GM12878 (cell line): ENCODE measurements at regions not wholly inside any gene's neighbourhood (a gene's known extent, or its start where the extent isn't known, plus 50 kb on each side); places are given as distances from the start of the nearest gene placed in this dataset.

Experiments used
- ATAC-seq: fragments of 200-7000 bp; cut with Tn5 transposase; 3 replicates; pipeline ENCODE4 v1.9.1; 2020; ENCODE audit warnings: mild to moderate bottlenecking, moderate library complexity
- BruUV-seq: library from RNA; stranded (reverse); fragments of 400-500 nt; replicated peaks from 2 replicates; lab custom pipeline; 2021; lab: Mats Ljungman, UMichigan
- CTCF ChIA-PET: fragments of 300-600 bp; sonication (Branson Sonifier 250); formaldehyde crosslinking; extraction: SDS; loops from one replicate; lab custom pipeline; 2021; ENCODE audit warnings: inconsistent platforms; lab: Yijun Ruan, JAX
- POLR2A ChIA-PET: fragments of 350-600 bp; formaldehyde crosslinking; extraction: SDS; loops from one replicate; lab custom pipeline; 2021; ENCODE audit warnings: inconsistent platforms; lab: Charles Lee
- RAD21 ChIA-PET: fragments of 300-600 bp; sonication (Branson Sonifier 250); formaldehyde crosslinking; loops from one replicate; lab custom pipeline; 2023; ENCODE audit warnings: antibody characterized with exemption; ENCODE audit not compliant: unreplicated experiment; lab: Charles Lee
- SMC1A ChIA-PET: fragments of 300-600 bp; sonication (Branson Sonifier 250); formaldehyde crosslinking; loops from one replicate; lab custom pipeline; 2023; ENCODE audit not compliant: unreplicated experiment, uncharacterized antibody; lab: Charles Lee
- DNase-seq: peaks from one replicate; pipeline ENCODE4 v3.0.0-alpha.2; 2011; ENCODE audit warnings: low read depth, low spot score
- FAIRE-seq: peaks from 3 replicates; lab custom pipeline; 2011; peaks lifted over from hg19 to GRCh38; lab: Jason Lieb, UNC
- H2AFZ ChIP-seq: 2 replicates; pipeline ENCODE4 v1.6.0; 2011; ENCODE audit warnings: low read depth, low read length, control low read depth; ENCODE audit not compliant: control insufficient read depth
- H3K27ac ChIP-seq: 2 replicates; pipeline ENCODE4 v1.5.1; 2011; ENCODE audit warnings: control low read depth; ENCODE audit not compliant: control insufficient read depth, insufficient read depth
- H3K27me3 ChIP-seq, 2 experiments: replicated peaks in 1 of 2; 2 replicates each; pipeline versions ENCODE4 v1.6.0 to v1.6.1; 2011; ENCODE audit warnings: low read length in 1 of 2; ENCODE audit not compliant: control insufficient read depth in 2 of 2, insufficient read depth in 2 of 2
- H3K36me3 ChIP-seq, 2 experiments: 2 replicates each; pipeline ENCODE4 v1.5.1; 2011; ENCODE audit warnings: low read length in 1 of 2; ENCODE audit not compliant: control insufficient read depth in 2 of 2, insufficient read depth in 2 of 2
- H3K4me1 ChIP-seq: 2 replicates; pipeline ENCODE4 v1.6.1; 2011; ENCODE audit warnings: mild to moderate bottlenecking, low read length, moderate library complexity, mixed read lengths; ENCODE audit not compliant: control insufficient read depth, insufficient read depth
- H3K4me2 ChIP-seq: 2 replicates; pipeline ENCODE4 v1.6.0; 2011; ENCODE audit warnings: control low read depth; ENCODE audit not compliant: control insufficient read depth, insufficient read depth
- H3K4me3 ChIP-seq: fragments of 200-600 bp; sonication (generic); 2 replicates; pipeline ENCODE4 v1.5.1; 2016
- H3K79me2 ChIP-seq: 2 replicates; pipeline ENCODE4 v1.6.0; 2011; ENCODE audit warnings: low read length; ENCODE audit not compliant: control insufficient read depth, insufficient read depth
- H3K9ac ChIP-seq: 2 replicates; pipeline ENCODE4 v1.8.0; 2011; ENCODE audit warnings: low read length, control low read depth, mixed read lengths; ENCODE audit not compliant: control insufficient read depth, insufficient read depth
- H3K9me3 ChIP-seq: replicated peaks from 3 replicates; pipeline ENCODE4 v1.5.1; 2011; ENCODE audit warnings: mild to moderate bottlenecking, low read length; ENCODE audit not compliant: control insufficient read depth, insufficient read depth
- H4K20me1 ChIP-seq: 2 replicates; pipeline ENCODE4 v1.6.0; 2011; ENCODE audit not compliant: control insufficient read depth, insufficient read depth
- BHLHE40 ChIP-seq, 2 experiments: fragments of 450-650 bp in 1 of 2; IDR thresholded peaks; 2 replicates each; pipeline ENCODE4 v1.6.1; 2011 to 2017; ENCODE audit warnings: low read depth in 2 of 2, borderline replicate concordance in 1 of 2, improper control_type of control experiment in 1 of 2, low read length in 1 of 2, mild to moderate bottlenecking in 1 of 2
- HDAC2 ChIP-seq: fragments of 200-600 bp; sonication (generic); IDR thresholded peaks from 2 replicates; pipeline ENCODE4 v1.6.1; 2017
- IKZF1 ChIP-seq: fragments of 450-650 bp; conservative IDR thresholded peaks from 2 replicates; pipeline ENCODE4 v1.6.1; 2017; ENCODE audit warnings: antibody characterized with exemption, mild to moderate bottlenecking
- JUNB ChIP-seq: IDR thresholded peaks from 2 replicates; pipeline ENCODE4 v1.6.1; 2016; ENCODE audit warnings: antibody characterized with exemption, mild to moderate bottlenecking
- KLF5 ChIP-seq: fragments of 450-650 bp; IDR thresholded peaks from 2 replicates; pipeline ENCODE4 v1.6.1; 2014; ENCODE audit warnings: mild to moderate bottlenecking; ENCODE audit not compliant: partially characterized antibody
- NR2F1 ChIP-seq: fragments of 450-650 bp; conservative IDR thresholded peaks from 2 replicates; pipeline ENCODE4 v1.6.1; 2017; ENCODE audit warnings: mild to moderate bottlenecking
- POU2F2 ChIP-seq: IDR thresholded peaks from 3 replicates; pipeline ENCODE4 v1.6.1; 2011; ENCODE audit warnings: low read depth, mild to moderate bottlenecking, low read length, borderline replicate concordance
- PRDM15 ChIP-seq: fragments of 450-650 bp; formaldehyde crosslinking; IDR thresholded peaks from 2 replicates; pipeline ENCODE4 v1.4.0; 2020; ENCODE audit warnings: mild to moderate bottlenecking, moderate library complexity
- SMARCA5 ChIP-seq: fragments of 450-650 bp; IDR thresholded peaks from 2 replicates; pipeline ENCODE4 v1.6.1; 2017; ENCODE audit warnings: mild to moderate bottlenecking
- ZNF687 ChIP-seq: fragments of 450-650 bp; IDR thresholded peaks from 2 replicates; pipeline ENCODE4 v1.6.1; 2017; ENCODE audit warnings: mild to moderate bottlenecking, moderate library complexity
- WGBS: methylation state at CpG from one replicate; pipeline ENCODE4 v1.1.6; 2016; ENCODE audit warnings: low lambda C conversion rate; ENCODE audit not compliant: insufficient replicate concordance, insufficient coverage; ENCODE audit errors: missing lambda C conversion rate; 5-methylcytosine and 5-hydroxymethylcytosine counted together
- in situ Hi-C: fragments of 300-500 bp; cut with MboI; formaldehyde crosslinking; loops from 9 replicates; pipeline ENCODE4 v1.14.3; 2018; ENCODE audit warnings: mixed read lengths
- intact Hi-C: fragments of 100-400 bp; cut with micrococcal nuclease; formaldehyde crosslinking; loops from one replicate; pipeline ENCODE4 v1.14.2; 2022; ENCODE audit not compliant: unreplicated experiment

DNA sequence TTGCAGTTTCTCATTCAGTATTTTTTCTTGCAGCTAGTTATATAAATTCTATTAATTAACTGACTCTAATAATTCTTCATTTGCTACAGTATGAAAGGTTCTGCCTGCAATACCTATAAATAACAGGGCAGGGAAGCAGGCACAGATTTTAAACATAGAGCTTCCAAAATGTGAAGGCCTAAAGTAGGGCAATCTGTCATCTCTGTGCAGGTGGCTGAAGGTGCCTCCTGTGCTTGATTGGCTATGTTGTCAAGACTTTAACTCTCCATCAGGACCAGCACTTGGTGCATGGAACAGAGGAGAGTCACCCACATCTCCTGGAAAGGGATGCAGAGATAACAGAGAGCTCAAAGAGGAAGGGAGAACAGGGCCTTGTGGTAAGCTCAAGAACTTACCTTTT lies 75.2 kb upstream of the TSPAN5 start (continued):
- TF ChIP-seq ZNF687 (no peak), KLF5 (no peak), POU2F2 (no peak), BHLHE40 (IDR thresholded peaks at IDR 0.05; ENCODE audit: borderline replicate concordance in 1 of 2, low read depth in 2 of 2, low read length in 1 of 2) (no peak)
- TF ChIP-seq, all 136 proteins: peak for 0

- Histone ChIP-seq H2AFZ (no peak overlapping the region), H3K4me1 (no peaks in the 10 kb centered on the region), H3K4me2 (no peak overlapping the region), H3K27me3 (no peaks in the 10 kb centered on the region), H3K36me3 (no peaks in the 10 kb centered on the region), H3K9me3 (no peaks in the 10 kb centered on the region), H3K27ac (no peak overlapping the region), H4K20me1 (no peaks in the 10 kb centered on the region), H3K4me3 (no peak overlapping the region), H3K9ac (no peak overlapping the region), H3K79me2 (no peaks in the 10 kb centered on the region)
- DNase-seq (no peak), FAIRE-seq (no peak), ATAC-seq (no peak)
- no TSS peak for BruUV-seq
- no peak for TF ChIP-seq SMARCA5
- TF ChIP-seq IKZF1 = no peak
- TF ChIP-seq NR2F1 = no peak
- TF ChIP-seq HDAC2 = no peak
- no peak for TF ChIP-seq BHLHE40 (IDR thresholded peaks at IDR 0.05; ENCODE audit: borderline replicate concordance in 1 of 2, low read depth in 2 of 2, low read length in 1 of 2)
- TF ChIP-seq JUNB = no peak
- no peak for TF ChIP-seq PRDM15 (CRISPR knock-in tag)
- SMC1A ChIA-PET = interaction anchor here (0.8 to 1.6 kb wide), 4 partner anchors 15 to 261 kb away, joined by 3 to 5 read pairs (median 4); no protein-coding TSS in a partner anchor
- 6% methylated on average over 1 of the region's 1 CpG for WGBS
- POLR2A ChIA-PET = interaction anchor here (0.6 kb wide), 1 partner anchor 1233 kb away, joined by 3 read pairs; no protein-coding TSS in a partner anchor
- CTCF ChIA-PET = interaction anchor here (0.7 to 1.0 kb wide), 2 partner anchors 259 to 261 kb away, joined by 3 read pairs; no protein-coding TSS in a partner anchor
- intact Hi-C loops (no loop called here), in situ Hi-C loops (no loop called here)
- RAD21 ChIA-PET = no interaction called here
Measured at GRCh38 chr4:98728871-98729270, 70.5 kb upstream of the TSPAN5 start.
